NT2/D1 (cell line): ENCODE measurements at regions not wholly inside any gene's neighbourhood (a gene's known extent, or its start where the extent isn't known, plus 50 kb on each side); places are given as distances from the start of the nearest gene placed in this dataset.
"Not testable (repeated sequence)": the region's sequence is repeated elsewhere in the genome, so short reads cannot be mapped to it uniquely, and the experiment has no call there.

ENCODE experiments used
- SUZ12 ChIP-seq: IDR thresholded peaks from 2 replicates; pipeline ENCODE4 v1.6.1; 2011; ENCODE audit not compliant: insufficient read length, insufficient read depth; ENCODE audit errors: extremely low read depth
- YY1 ChIP-seq: IDR thresholded peaks from 2 replicates; pipeline ENCODE4 v1.6.1; 2011; ENCODE audit not compliant: insufficient read length, insufficient read depth
- ZNF274 ChIP-seq: IDR thresholded peaks from 2 replicates; pipeline ENCODE4 v1.6.1; 2011; ENCODE audit warnings: mild to moderate bottlenecking, low read depth, low read length

- not testable (repeated sequence) for TF ChIP-seq ZNF274, YY1, SUZ12
Observed at GRCh38 chr6:22171885-22172284, 125.0 kb downstream of the PRL start.
